Spleen (tissue), 11 donors: ENCODE measurements at regions not wholly inside any gene's neighbourhood (a gene's known extent, or its start where the extent isn't known, plus 50 kb on each side); places are given as distances from the start of the nearest gene placed in this dataset.

Experiments
- DNase-seq: peaks from one replicate; pipeline ENCODE4 v3.0.0-alpha.2; 2020
- H3K27ac ChIP-seq, 8 donors: fragments of 200-600 bp; sonication (generic) in 7 of 8; 1 replicate in 4 of 8; 2 replicates in 4 of 8; pipeline versions ENCODE4 v1.5.0 to v1.8.0; 2016 to 2021; ENCODE audit warnings: inconsistent platforms in 4 of 8, mild to moderate bottlenecking in 4 of 8, moderate library complexity in 1 of 8
- H3K27me3 ChIP-seq, 7 donors: fragments of 200-600 bp; sonication (generic) in 6 of 7; replicated peaks in 1 of 7; 1 replicate in 4 of 7; 2 replicates in 3 of 7; pipeline versions ENCODE4 v1.5.0 to v1.8.0; 2016 to 2021; ENCODE audit warnings: inconsistent platforms in 3 of 7, mild to moderate bottlenecking in 1 of 7
- H3K36me3 ChIP-seq, 6 donors: fragments of 200-600 bp; sonication (generic) in 5 of 6; 1 replicate in 4 of 6; 2 replicates in 2 of 6; pipeline versions ENCODE4 v1.5.0 to v1.8.0; 2016 to 2021; ENCODE audit warnings: inconsistent platforms in 2 of 6
- H3K4me1 ChIP-seq, 6 donors: fragments of 200-600 bp; sonication (generic) in 5 of 6; 1 replicate in 3 of 6; 2 replicates in 3 of 6; pipeline versions ENCODE4 v1.5.0 to v1.8.0; 2016 to 2021; ENCODE audit warnings: inconsistent platforms in 3 of 6
- H3K4me3 ChIP-seq, 8 donors: fragments of 200-600 bp; sonication (generic) in 7 of 8; 1 replicate in 4 of 8; 2 replicates in 4 of 8; pipeline versions ENCODE4 v1.5.0 to v1.8.0; 2016 to 2021; ENCODE audit warnings: inconsistent platforms in 4 of 8, mild to moderate bottlenecking in 4 of 8, moderate library complexity in 2 of 8
- H3K9me3 ChIP-seq, 8 donors: fragments of 200-600 bp; sonication (generic) in 7 of 8; 1 replicate in 4 of 8; 2 replicates in 4 of 8; pipeline versions ENCODE4 v1.5.0 to v1.8.0; 2016 to 2021; ENCODE audit warnings: inconsistent platforms in 4 of 8
- CTCF ChIP-seq, 11 experiments: fragments of 200-600 bp in 7 of 11; fragments of 450-650 bp in 4 of 11; sonication (generic) in 4 of 11; IDR thresholded peaks in 8 of 11; conservative IDR thresholded peaks in 3 of 11; 1 replicate in 7 of 11; 2 replicates in 4 of 11; pipeline versions ENCODE4 v1.4.0 to v1.8.0; 2016 to 2021; ENCODE audit warnings: antibody characterized with exemption in 11 of 11, inconsistent platforms in 4 of 11, mild to moderate bottlenecking in 1 of 11
- POLR2A ChIP-seq, 3 donors: fragments of 450-650 bp; IDR thresholded peaks; one replicate each; pipeline ENCODE4 v1.5.1; 2017; ENCODE audit warnings: antibody characterized with exemption in 3 of 3, mild to moderate bottlenecking in 1 of 3
- POLR2AphosphoS5 ChIP-seq, 3 donors: sonication (generic); formaldehyde crosslinking; IDR thresholded peaks; one replicate each; pipeline ENCODE4 v1.5.1; 2017; ENCODE audit warnings: antibody characterized with exemption in 3 of 3
- WGBS, 5 donors: extraction: QIAGEN DNeasy Blood & Tissue Kit in 3 of 5; methylation state at CpG; one replicate each; pipeline versions ENCODE4 v1.1.5 to v1.1.7; 2013 to 2018; 5-methylcytosine and 5-hydroxymethylcytosine counted together
- intact Hi-C: fragments of 100-400 bp; cut with DNase I; formaldehyde crosslinking; loops from one replicate; pipeline ENCODE4 v1.15.0; 2023; ENCODE audit warnings: low total_unique reads
- donor health status: healthy with polysubstance abuse.
- donor health status: DM: no; HTN: no; CAD: no; lungs with moderate emphysema.
- donor health status: DM: no; HTN: no; CAD: no.
- donor health status: Bipolar disorder and iron deficiency.
- donor health status: healthy.
- donor health status: DM: no; HTN: no; CAD: no.
- donor health status: DM: yes; HTN: yes; CAD: no.

- H3K36me3 ChIP-seq, result no peaks in the 10 kb centered on the region
- H3K4me3 ChIP-seq, result no peak overlapping the region
- no peaks in the 10 kb centered on the region for H3K27me3 ChIP-seq
- WGBS, 5 donors, result 60 to 86% (median 78%) methylated on average over 2 of the region's 2 CpGs
- intact Hi-C loops, result no loop called here
- no peak for DNase-seq
- TF ChIP-seq POLR2A (IDR thresholded peaks at IDR 0.05), result no peak
- no peak for TF ChIP-seq POLR2AphosphoS5 (IDR thresholded peaks at IDR 0.05)
- no peak for TF ChIP-seq CTCF (IDR thresholded peaks at IDR 0.05 in 8 of 11, conservative IDR thresholded peaks at IDR 0.05 in 3 of 11)
- no peak overlapping the region for H3K27ac ChIP-seq
- no peaks in the 10 kb centered on the region for H3K4me1 ChIP-seq
- H3K9me3 ChIP-seq, result peaks cover 0 to 2% (median 0%) of the 10 kb centered on the region in 8 donors
Measured at GRCh38 chr4:45036677-45037076, 310.3 kb upstream of the GNPDA2 start.

GRCh38 chr4:45033676-45034419 is 307.5 kb upstream of the GNPDA2 start:
- Histone ChIP-seq H3K27ac (no peak overlapping the region), H3K4me1 (no peaks in the 10 kb centered on the region), H3K36me3 (no peaks in the 10 kb centered on the region), H3K9me3 (peaks cover 0 to 8% (median 0%) of the 10 kb centered on the region in 8 donors), H3K4me3 (no peak overlapping the region), H3K27me3 (no peaks in the 10 kb centered on the region)
- DNase-seq, result no peak
- TF ChIP-seq POLR2AphosphoS5 (IDR thresholded peaks at IDR 0.05), result no peak
- TF ChIP-seq CTCF (IDR thresholded peaks at IDR 0.05 in 8 of 11, conservative IDR thresholded peaks at IDR 0.05 in 3 of 11), result no peak
- TF ChIP-seq POLR2A (IDR thresholded peaks at IDR 0.05), result no peak
- intact Hi-C loops, result no loop called here
- 56 to 62% (median 61%) methylated on average over 5 of the region's 5 CpGs for WGBS, 5 donors

- Histone ChIP-seq H3K4me3 (no peak overlapping the region), H3K9me3 (peaks cover 0 to 8% (median 0%) of the 10 kb centered on the region in 8 donors), H3K36me3 (no peaks in the 10 kb centered on the region), H3K27ac (no peak overlapping the region), H3K27me3 (no peaks in the 10 kb centered on the region), H3K4me1 (no peaks in the 10 kb centered on the region)
- WGBS, 5 donors, result 81 to 100% (median 86%) methylated on average over 1 of the region's 1 CpG
- TF ChIP-seq CTCF (IDR thresholded peaks at IDR 0.05 in 8 of 11, conservative IDR thresholded peaks at IDR 0.05 in 3 of 11) (no peak), POLR2A (IDR thresholded peaks at IDR 0.05) (no peak), POLR2AphosphoS5 (IDR thresholded peaks at IDR 0.05) (no peak)
- DNase-seq, result no peak
- intact Hi-C loops, result no loop called here
Measured at GRCh38 chr4:45030059-45030458, 303.7 kb upstream of the GNPDA2 start.

GRCh38 chr4:45007508-45007907 is 281.2 kb upstream of the GNPDA2 start:
- no peaks in the 10 kb centered on the region for H3K9me3 ChIP-seq
- TF ChIP-seq POLR2AphosphoS5 (IDR thresholded peaks at IDR 0.05) (no peak), CTCF (IDR thresholded peaks at IDR 0.05 in 8 of 11, conservative IDR thresholded peaks at IDR 0.05 in 3 of 11) (no peak), POLR2A (IDR thresholded peaks at IDR 0.05) (no peak)
- intact Hi-C loops, result no loop called here
- no peaks in the 10 kb centered on the region for H3K4me1 ChIP-seq
- no peaks in the 10 kb centered on the region for H3K36me3 ChIP-seq
- DNase-seq, result no peak
- H3K27ac ChIP-seq, result no peak overlapping the region
- H3K27me3 ChIP-seq, result no peaks in the 10 kb centered on the region
- 58 to 83% (median 66%) methylated on average over 2 to 3 of the region's 3 CpGs for WGBS, 5 donors
- H3K4me3 ChIP-seq, result no peak overlapping the region
